ENCODE measurements at regions not wholly inside any gene's neighbourhood (a gene's known extent, or its start where the extent isn't known, plus 50 kb on each side); places are given as distances from the start of the nearest gene placed in this dataset.

- no peak for TF ChIP-seq POLR2A (IDR thresholded peaks at IDR 0.05)
- no peak for TF ChIP-seq CTCF (IDR thresholded peaks at IDR 0.05)
- H3K4me1 ChIP-seq: no peaks in the 10 kb centered on the region
- H3K27me3 ChIP-seq: no peaks in the 10 kb centered on the region
- H3K27ac ChIP-seq: no peak overlapping the region
- WGBS, 2 donors: 54 to 69% methylated on average over 1 of the region's 1 CpG
- H3K36me3 ChIP-seq: no peaks in the 10 kb centered on the region
- no peaks in the 10 kb centered on the region for H3K9me3 ChIP-seq
- intact Hi-C loops (cut with DNase I): no loop called here
- no peak overlapping the region for H3K4me3 ChIP-seq (replicated peaks in 1 of 3)
- DNase-seq: no peak
Observed at GRCh38 chr4:120447774-120448173, 381.1 kb upstream of the MAD2L1 start.

- TF ChIP-seq CTCF (IDR thresholded peaks at IDR 0.05) (no peak), POLR2A (IDR thresholded peaks at IDR 0.05) (no peak)
- 88 to 93% methylated on average over 1 of the region's 1 CpG for WGBS, 2 donors
- H3K4me1 ChIP-seq: no peaks in the 10 kb centered on the region
- no peaks in the 10 kb centered on the region for H3K27me3 ChIP-seq
- DNase-seq: no peak
- intact Hi-C loops (cut with DNase I): no loop called here
- no peak overlapping the region for H3K4me3 ChIP-seq (replicated peaks in 1 of 3)
- no peak overlapping the region for H3K27ac ChIP-seq
- no peaks in the 10 kb centered on the region for H3K36me3 ChIP-seq
- H3K9me3 ChIP-seq: no peaks in the 10 kb centered on the region
Observed at GRCh38 chr4:120446051-120446567, 379.5 kb upstream of the MAD2L1 start.

GRCh38 chr4:120445186-120445585 is 378.5 kb upstream of the MAD2L1 start:
- no peak for DNase-seq
- Histone ChIP-seq H3K4me3 (replicated peaks in 1 of 3) (no peak overlapping the region), H3K9me3 (no peaks in the 10 kb centered on the region), H3K27ac (no peak overlapping the region), H3K27me3 (no peaks in the 10 kb centered on the region), H3K36me3 (no peaks in the 10 kb centered on the region), H3K4me1 (no peaks in the 10 kb centered on the region)
- TF ChIP-seq POLR2A (IDR thresholded peaks at IDR 0.05): no peak
- intact Hi-C loops (cut with DNase I): no loop called here
- 79 to 97% methylated on average over 1 of the region's 1 CpG for WGBS, 2 donors

GRCh38 chr4:120443116-120443515 is 376.5 kb upstream of the MAD2L1 start:
- H3K27ac ChIP-seq: no peak overlapping the region
- no peaks in the 10 kb centered on the region for H3K36me3 ChIP-seq
- H3K4me3 ChIP-seq (replicated peaks in 1 of 3): no peak overlapping the region
- no peaks in the 10 kb centered on the region for H3K9me3 ChIP-seq
- 72 to 92% methylated on average over 1 of the region's 1 CpG for WGBS, 2 donors
- no peaks in the 10 kb centered on the region for H3K4me1 ChIP-seq
- intact Hi-C loops (cut with DNase I): no loop called here
- H3K27me3 ChIP-seq: no peaks in the 10 kb centered on the region
- no peak for DNase-seq
- TF ChIP-seq POLR2A (IDR thresholded peaks at IDR 0.05): no peak
- TF ChIP-seq CTCF (IDR thresholded peaks at IDR 0.05): no peak

GRCh38 chr4:120440730-120441129 is 374.1 kb upstream of the MAD2L1 start:
- no peak for TF ChIP-seq POLR2A (IDR thresholded peaks at IDR 0.05)
- no peak for TF ChIP-seq CTCF (IDR thresholded peaks at IDR 0.05)
- intact Hi-C loops (cut with DNase I): no loop called here
- H3K4me3 ChIP-seq (replicated peaks in 1 of 3): no peak overlapping the region
- no peak for DNase-seq
- 50 to 65% methylated on average over 3 of the region's 3 CpGs for WGBS, 2 donors
- H3K4me1 ChIP-seq: no peaks in the 10 kb centered on the region
- H3K27me3 ChIP-seq: no peaks in the 10 kb centered on the region
- no peaks in the 10 kb centered on the region for H3K9me3 ChIP-seq
- no peaks in the 10 kb centered on the region for H3K36me3 ChIP-seq
- H3K27ac ChIP-seq: no peak overlapping the region

- Histone ChIP-seq H3K27ac (no peak overlapping the region), H3K4me3 (replicated peaks in 1 of 3) (no peak overlapping the region), H3K9me3 (no peaks in the 10 kb centered on the region), H3K4me1 (no peaks in the 10 kb centered on the region), H3K36me3 (no peaks in the 10 kb centered on the region), H3K27me3 (no peaks in the 10 kb centered on the region)
- intact Hi-C loops (cut with DNase I): no loop called here
- TF ChIP-seq POLR2A (IDR thresholded peaks at IDR 0.05): no peak
- no peak for TF ChIP-seq CTCF (IDR thresholded peaks at IDR 0.05)
- WGBS, 2 donors: 79% methylated on average over 5 of the region's 5 CpGs
- no peak for DNase-seq
Observed at GRCh38 chr4:120435179-120435578, 368.5 kb upstream of the MAD2L1 start.
